Hepatocyte (in vitro differentiated cells): ENCODE measurements at regions not wholly inside any gene's neighbourhood (a gene's known extent, or its start where the extent isn't known, plus 50 kb on each side); places are given as distances from the start of the nearest gene placed in this dataset.

Source experiments
- DNase-seq: peaks from one replicate; pipeline ENCODE4 v3.0.0-alpha.2; 2016; ENCODE audit warnings: low spot score
- H2AFZ ChIP-seq: fragments of 200-600 bp; sonication (generic); 2 replicates; pipeline ENCODE4 v1.6.0; 2016; ENCODE audit warnings: antibody characterized with exemption, mild to moderate bottlenecking
- H3K27ac ChIP-seq: fragments of 200-600 bp; sonication (generic); 2 replicates; pipeline ENCODE4 v1.5.1; 2016; ENCODE audit warnings: mild to moderate bottlenecking
- H3K27me3 ChIP-seq: fragments of 200-600 bp; sonication (generic); 2 replicates; pipeline ENCODE4 v1.6.1; 2016
- H3K36me3 ChIP-seq: fragments of 200-600 bp; sonication (generic); replicated peaks from 2 replicates; pipeline ENCODE4 v1.5.1; 2016; ENCODE audit warnings: low read depth; ENCODE audit not compliant: insufficient read depth
- H3K4me1 ChIP-seq: fragments of 200-600 bp; sonication (generic); 2 replicates; pipeline ENCODE4 v1.5.1; 2016; ENCODE audit warnings: mild to moderate bottlenecking, moderate library complexity; ENCODE audit not compliant: insufficient read depth
- H3K4me2 ChIP-seq: fragments of 200-600 bp; sonication (generic); 2 replicates; pipeline ENCODE4 v1.6.0; 2016
- H3K4me3 ChIP-seq: fragments of 200-600 bp; sonication (generic); 2 replicates; pipeline ENCODE4 v1.5.1; 2016; ENCODE audit warnings: mild to moderate bottlenecking
- H3K79me2 ChIP-seq: fragments of 200-600 bp; sonication (generic); 2 replicates; pipeline ENCODE4 v1.6.0; 2017; ENCODE audit warnings: mild to moderate bottlenecking
- H3K9me2 ChIP-seq: fragments of 200-600 bp; sonication (generic); replicated peaks from 2 replicates; pipeline ENCODE4 v1.6.0; 2017; ENCODE audit warnings: mild to moderate bottlenecking; ENCODE audit not compliant: insufficient read depth
- H3K9me3 ChIP-seq: fragments of 200-600 bp; sonication (generic); 2 replicates; pipeline ENCODE4 v1.5.1; 2016; ENCODE audit warnings: low read depth, mild to moderate bottlenecking
- H4K20me1 ChIP-seq: fragments of 200-600 bp; sonication (generic); 2 replicates; pipeline ENCODE4 v1.6.0; 2016; ENCODE audit warnings: mild to moderate bottlenecking; ENCODE audit not compliant: insufficient read depth, poor library complexity, severe bottlenecking
- EZH2 ChIP-seq: fragments of 200-600 bp; sonication (generic); IDR thresholded peaks from 2 replicates; pipeline ENCODE4 v1.6.1; 2016; ENCODE audit warnings: antibody characterized with exemption, mild to moderate bottlenecking, borderline replicate concordance
- EZH2phosphoT487 ChIP-seq: fragments of 200-600 bp; sonication (generic); IDR thresholded peaks from one replicate; pipeline ENCODE4 v1.6.1; 2018; ENCODE audit warnings: antibody characterized with exemption, mild to moderate bottlenecking, low read depth, moderate library complexity; ENCODE audit not compliant: unreplicated experiment, severe bottlenecking
- WGBS: methylation state at CpG from one replicate; pipeline ENCODE4 v1.1.6; 2016; ENCODE audit warnings: low lambda C conversion rate; ENCODE audit errors: missing lambda C conversion rate; 5-methylcytosine and 5-hydroxymethylcytosine counted together
- TF ChIP-seq, protein P1 (sequence below): fragments of 200-600 bp; sonication (generic); IDR thresholded peaks from 2 replicates; pipeline ENCODE4 v1.5.1; 2016; ENCODE audit warnings: antibody characterized with exemption, mild to moderate bottlenecking; ENCODE audit not compliant: poor library complexity

DNA sequence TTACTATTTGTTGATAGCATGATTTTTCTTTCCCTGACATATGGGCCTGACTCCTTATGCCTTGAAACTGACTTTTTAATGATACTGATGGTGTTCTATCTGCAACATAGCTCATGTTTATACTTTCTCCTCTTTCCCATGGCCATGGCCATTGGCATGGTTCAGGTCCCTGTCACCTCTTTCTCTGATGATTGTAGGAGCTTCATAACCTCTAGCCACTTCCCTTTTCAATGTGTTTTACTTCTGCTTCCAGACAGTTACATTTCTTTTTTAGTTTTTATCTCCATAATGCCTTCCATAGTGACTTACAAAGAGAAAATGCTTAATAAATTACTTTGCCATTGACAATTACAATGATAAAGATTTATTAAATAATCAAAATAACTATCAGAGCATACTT lies 177.9 kb upstream of the SETBP1 start:
- DNase-seq, result no peak
- no peaks in the 10 kb centered on the region for H3K9me2 ChIP-seq

GRCh38 chr18:44503854-44504253 lies 176.8 kb upstream of the SETBP1 start:
- Histone ChIP-seq H3K27ac (no peak overlapping the region), H3K4me2 (no peak overlapping the region)
- 91% methylated on average over 1 of the region's 1 CpG for WGBS

More for the DNA sequence above, 177.9 kb upstream of the SETBP1 start:
- H2AFZ ChIP-seq, result no peak overlapping the region
- H3K4me1 ChIP-seq, result no peaks in the 10 kb centered on the region
- no peaks in the 10 kb centered on the region for H4K20me1 ChIP-seq
- H3K4me2 ChIP-seq, result no peak overlapping the region
- H3K9me3 ChIP-seq, result no peaks in the 10 kb centered on the region
- H3K27ac ChIP-seq, result no peak overlapping the region
- no peaks in the 10 kb centered on the region for H3K27me3 ChIP-seq
- no peaks in the 10 kb centered on the region for H3K36me3 ChIP-seq
- no peaks in the 10 kb centered on the region for H3K79me2 ChIP-seq
- TF ChIP-seq EZH2 (no peak), EZH2phosphoT487 (no peak)
- TF ChIP-seq, protein P1, sequence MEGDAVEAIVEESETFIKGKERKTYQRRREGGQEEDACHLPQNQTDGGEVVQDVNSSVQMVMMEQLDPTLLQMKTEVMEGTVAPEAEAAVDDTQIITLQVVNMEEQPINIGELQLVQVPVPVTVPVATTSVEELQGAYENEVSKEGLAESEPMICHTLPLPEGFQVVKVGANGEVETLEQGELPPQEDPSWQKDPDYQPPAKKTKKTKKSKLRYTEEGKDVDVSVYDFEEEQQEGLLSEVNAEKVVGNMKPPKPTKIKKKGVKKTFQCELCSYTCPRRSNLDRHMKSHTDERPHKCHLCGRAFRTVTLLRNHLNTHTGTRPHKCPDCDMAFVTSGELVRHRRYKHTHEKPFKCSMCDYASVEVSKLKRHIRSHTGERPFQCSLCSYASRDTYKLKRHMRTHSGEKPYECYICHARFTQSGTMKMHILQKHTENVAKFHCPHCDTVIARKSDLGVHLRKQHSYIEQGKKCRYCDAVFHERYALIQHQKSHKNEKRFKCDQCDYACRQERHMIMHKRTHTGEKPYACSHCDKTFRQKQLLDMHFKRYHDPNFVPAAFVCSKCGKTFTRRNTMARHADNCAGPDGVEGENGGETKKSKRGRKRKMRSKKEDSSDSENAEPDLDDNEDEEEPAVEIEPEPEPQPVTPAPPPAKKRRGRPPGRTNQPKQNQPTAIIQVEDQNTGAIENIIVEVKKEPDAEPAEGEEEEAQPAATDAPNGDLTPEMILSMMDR, result no peak
- no peak overlapping the region for H3K4me3 ChIP-seq

GRCh38 chr18:44507729-44508325 lies 172.9 kb upstream of the SETBP1 start:
- H3K27me3 ChIP-seq, result no peaks in the 10 kb centered on the region
- H3K9me2 ChIP-seq, result no peaks in the 10 kb centered on the region
- no peak overlapping the region for H3K4me3 ChIP-seq
- TF ChIP-seq EZH2 (no peak), EZH2phosphoT487 (no peak)
- TF ChIP-seq, protein P1, result no peak
- WGBS, result 83% methylated on average over 6 of the region's 6 CpGs
- H3K79me2 ChIP-seq, result no peaks in the 10 kb centered on the region
- no peak overlapping the region for H3K4me2 ChIP-seq
- no peak for DNase-seq
- H4K20me1 ChIP-seq, result no peaks in the 10 kb centered on the region
- no peaks in the 10 kb centered on the region for H3K36me3 ChIP-seq
- H3K4me1 ChIP-seq, result no peaks in the 10 kb centered on the region
- no peak overlapping the region for H2AFZ ChIP-seq
- no peaks in the 10 kb centered on the region for H3K9me3 ChIP-seq
- H3K27ac ChIP-seq, result no peak overlapping the region

More at GRCh38 chr18:44503854-44504253, 176.8 kb upstream of the SETBP1 start:
- Histone ChIP-seq H3K9me3 (no peaks in the 10 kb centered on the region), H3K4me1 (no peaks in the 10 kb centered on the region), H3K36me3 (no peaks in the 10 kb centered on the region), H3K27me3 (no peaks in the 10 kb centered on the region), H3K79me2 (no peaks in the 10 kb centered on the region), H2AFZ (no peak overlapping the region), H4K20me1 (no peaks in the 10 kb centered on the region), H3K4me3 (no peak overlapping the region), H3K9me2 (no peaks in the 10 kb centered on the region)
- no peak for DNase-seq
- no peak for TF ChIP-seq EZH2phosphoT487
- no peak for TF ChIP-seq EZH2
- TF ChIP-seq, protein P1, result no peak
